Loucy (cell line): ENCODE measurements at regions not wholly inside any gene's neighbourhood (a gene's known extent, or its start where the extent isn't known, plus 50 kb on each side); places are given as distances from the start of the nearest gene placed in this dataset.

Experiments used
- CTCF ChIP-seq: fragments of 200-600 bp; sonication (generic); conservative IDR thresholded peaks from 2 replicates; pipeline ENCODE4 v1.5.1; 2014; ENCODE audit warnings: mild to moderate bottlenecking, antibody characterized with exemption, low read length
- EZH2phosphoT487 ChIP-seq: fragments of 200-600 bp; IDR thresholded peaks from 2 replicates; pipeline ENCODE4 v1.6.1; 2018; ENCODE audit warnings: antibody characterized with exemption, mild to moderate bottlenecking, moderate library complexity, borderline replicate concordance

GRCh38 chr7:36017111-36017510 lies 135.9 kb upstream of the EEPD1 start:
- TF ChIP-seq CTCF (no peak), EZH2phosphoT487 (no peak)
